ENCODE measurements at regions not wholly inside any gene's neighbourhood (a gene's known extent, or its start where the extent isn't known, plus 50 kb on each side); places are given as distances from the start of the nearest gene placed in this dataset.

- TF ChIP-seq CTCF (IDR thresholded peaks at IDR 0.05) (no peak), SMC3 (IDR thresholded peaks at IDR 0.05; ENCODE audit: low read depth, low read length) (no peak)
These were observed 826.2 kb downstream of the NLGN4X start for GRCh38 chrX:5402461-5402860.

All from SK-N-SH (cell line).